HAP-1 (cell line): ENCODE measurements at regions not wholly inside any gene's neighbourhood (a gene's known extent, or its start where the extent isn't known, plus 50 kb on each side); places are given as distances from the start of the nearest gene placed in this dataset.
"Not testable (repeated sequence)": the region's sequence is repeated elsewhere in the genome, so short reads cannot be mapped to it uniquely, and the experiment has no call there.

ENCODE experiments used
- DNase-seq, 2 experiments: peaks; one replicate each; pipeline ENCODE4 v3.0.0-alpha.2; 2016 to 2020; ENCODE audit warnings: low spot score in 2 of 2
- H3K27me3 ChIP-seq: fragments of 250-450 bp; sonication (Bioruptor Pico); 2 replicates; pipeline ENCODE4 v1.5.1; 2020; ENCODE audit warnings: low read depth, mild to moderate bottlenecking, moderate library complexity
- H3K36me3 ChIP-seq: fragments of 250-450 bp; sonication (Bioruptor Pico); replicated peaks from 2 replicates; pipeline ENCODE4 v1.5.1; 2020; ENCODE audit warnings: mild to moderate bottlenecking
- H3K4me1 ChIP-seq: fragments of 250-450 bp; sonication (Bioruptor Pico); 2 replicates; pipeline ENCODE4 v1.5.1; 2020; ENCODE audit warnings: mild to moderate bottlenecking
- H3K4me3 ChIP-seq: fragments of 250-450 bp; sonication (Bioruptor Pico); 2 replicates; pipeline ENCODE4 v1.5.1; 2020; ENCODE audit warnings: mild to moderate bottlenecking, moderate library complexity
- H3K9me3 ChIP-seq: fragments of 250-450 bp; sonication (Bioruptor Pico); 2 replicates; pipeline ENCODE4 v1.5.1; 2020; ENCODE audit warnings: mild to moderate bottlenecking, moderate library complexity
- in situ Hi-C: fragments of 300-500 bp; cut with MboI; formaldehyde crosslinking; loops from 3 replicates; pipeline ENCODE4 v1.14.3; 2020; ENCODE audit warnings: low sequenced_read_pairs, inconsistent platforms, mixed read lengths

DNA sequence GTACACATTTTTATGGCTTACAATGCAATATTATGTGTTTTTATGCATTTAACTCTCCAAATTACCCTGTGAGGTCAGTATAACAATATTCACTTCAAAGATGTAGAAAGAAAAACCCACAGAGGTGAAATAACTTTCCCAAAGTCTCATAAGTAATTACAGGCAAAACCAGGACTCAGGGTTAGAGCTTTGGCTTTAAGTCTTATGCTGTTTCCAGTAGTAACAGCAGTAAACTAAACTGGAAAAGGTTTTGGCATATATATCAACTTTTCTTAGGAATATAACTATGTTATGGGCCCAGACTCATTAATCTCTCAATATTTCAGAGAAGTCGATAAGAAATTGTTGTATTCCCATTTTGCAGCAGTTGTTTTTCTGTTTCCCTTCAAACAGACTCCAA lies 206.3 kb upstream of the KCNMB2 start:
- in situ Hi-C loops = no loop called here

DNA sequence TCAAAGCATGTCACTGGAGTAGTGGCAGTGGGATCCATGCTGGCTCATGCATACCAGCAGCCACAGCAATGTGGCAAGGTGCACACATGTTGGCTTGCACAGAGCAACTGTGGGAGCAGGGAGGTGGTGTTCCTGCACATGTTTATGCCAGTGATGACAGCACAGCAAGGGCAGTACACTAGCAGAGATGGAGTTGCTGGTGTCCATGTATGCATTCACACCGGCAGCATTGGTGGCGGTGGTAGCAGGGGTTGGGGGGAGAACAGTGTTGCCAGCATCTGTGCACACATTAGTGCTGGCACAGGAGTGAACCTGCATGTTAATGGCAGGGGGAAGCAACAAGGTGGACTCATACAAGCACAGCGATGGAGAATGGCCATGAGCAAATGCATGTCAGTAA lies 202.0 kb upstream of the KCNMB2 start:
- in situ Hi-C loops = no loop called here

More for the DNA sequence above, 206.3 kb upstream of the KCNMB2 start:
- H3K4me1 ChIP-seq = peaks cover 3% of the 10 kb centered on the region; the same call in 1 of the 2 replicates
- H3K9me3 ChIP-seq = no peaks in the 10 kb centered on the region
- no peaks in the 10 kb centered on the region for H3K27me3 ChIP-seq
- DNase-seq = no peak
- H3K36me3 ChIP-seq = no peaks in the 10 kb centered on the region
- H3K4me3 ChIP-seq = no peak overlapping the region

DNA sequence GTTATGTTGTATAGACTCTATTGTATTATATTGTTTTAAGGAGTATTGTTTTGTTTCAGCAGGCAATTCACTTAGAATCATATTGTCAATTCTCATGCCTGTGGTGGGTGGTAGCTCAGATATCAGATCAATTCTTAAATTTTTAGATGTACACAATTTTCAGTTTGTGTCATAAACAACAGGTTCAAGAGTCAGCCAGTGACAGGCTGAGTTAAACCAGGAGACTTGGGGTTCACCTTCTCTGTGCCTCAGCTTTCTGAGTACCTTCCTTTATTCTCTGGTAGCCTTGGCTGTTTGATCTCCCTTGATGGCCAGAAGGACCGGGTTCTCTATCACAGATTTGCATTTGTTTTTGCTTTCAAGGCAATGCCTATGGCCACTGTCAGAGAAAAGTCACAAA lies 199.9 kb upstream of the KCNMB2 start:
- Histone ChIP-seq H3K36me3 (no peaks in the 10 kb centered on the region), H3K4me1 (peaks cover 3% of the 10 kb centered on the region; the same call in 1 of the 2 replicates), H3K9me3 (no peaks in the 10 kb centered on the region), H3K4me3 (no peak overlapping the region), H3K27me3 (no peaks in the 10 kb centered on the region)
- in situ Hi-C loops = no loop called here
- DNase-seq = no peak

More for the DNA sequence above, 202.0 kb upstream of the KCNMB2 start:
- H3K4me3 ChIP-seq = no peak overlapping the region
- H3K4me1 ChIP-seq = peaks cover 3% of the 10 kb centered on the region; the same call in 1 of the 2 replicates
- no peaks in the 10 kb centered on the region for H3K9me3 ChIP-seq
- H3K27me3 ChIP-seq = no peaks in the 10 kb centered on the region
- no peaks in the 10 kb centered on the region for H3K36me3 ChIP-seq
- no peak for DNase-seq

DNA sequence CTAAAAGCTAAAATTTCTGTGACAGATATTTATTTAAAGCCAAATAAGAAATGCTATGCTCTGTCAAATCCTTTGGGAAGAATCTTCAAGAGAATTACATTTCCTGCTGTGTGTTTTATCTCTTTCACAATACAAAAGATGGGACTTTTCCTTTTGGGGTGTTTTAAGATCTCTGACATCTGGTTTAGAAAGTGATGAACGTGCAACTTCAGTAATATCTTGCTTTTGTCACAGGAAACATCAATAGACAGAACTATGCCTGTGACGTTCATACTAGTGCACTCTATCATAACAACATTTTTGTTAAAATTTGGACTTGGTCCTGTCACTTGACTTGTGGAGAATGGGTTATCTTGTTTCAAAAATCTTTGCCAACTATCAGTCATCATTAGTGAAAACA lies 195.7 kb upstream of the KCNMB2 start:
- in situ Hi-C loops = no loop called here
- H3K4me3 ChIP-seq = no peak overlapping the region
- no peaks in the 10 kb centered on the region for H3K9me3 ChIP-seq
- H3K27me3 ChIP-seq = no peaks in the 10 kb centered on the region
- 0 out of 2 replicates have a peak, but pooled peaks cover 3% of the 10 kb centered on the region for H3K4me1 ChIP-seq
- no peak for DNase-seq
- no peaks in the 10 kb centered on the region for H3K36me3 ChIP-seq

DNA sequence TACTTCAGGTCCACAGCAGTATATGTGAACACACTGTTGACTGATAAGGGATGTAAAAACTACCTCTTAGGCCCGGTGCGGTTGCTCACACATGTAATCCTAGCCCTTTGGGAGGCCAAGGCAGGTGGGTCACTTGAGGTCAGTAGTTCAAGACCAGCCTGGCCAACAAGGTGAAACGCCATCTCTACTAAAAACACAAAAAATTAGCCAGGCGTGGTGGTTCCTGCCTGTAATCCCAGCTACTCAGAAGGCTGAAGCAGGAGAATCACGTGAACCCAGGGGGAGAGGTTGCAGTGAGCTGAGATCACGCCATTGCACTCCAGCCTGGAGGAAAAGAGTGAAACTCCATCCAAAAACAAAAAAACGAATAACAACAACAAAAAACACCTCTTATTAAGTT lies 194.6 kb upstream of the KCNMB2 start:
- no peak overlapping the region for H3K4me3 ChIP-seq
- no peaks in the 10 kb centered on the region for H3K9me3 ChIP-seq
- in situ Hi-C loops = no loop called here
- H3K27me3 ChIP-seq = no peaks in the 10 kb centered on the region
- 0 out of 2 replicates have a peak, but pooled peaks cover 3% of the 10 kb centered on the region for H3K4me1 ChIP-seq
- DNase-seq = no peak
- no peaks in the 10 kb centered on the region for H3K36me3 ChIP-seq

DNA sequence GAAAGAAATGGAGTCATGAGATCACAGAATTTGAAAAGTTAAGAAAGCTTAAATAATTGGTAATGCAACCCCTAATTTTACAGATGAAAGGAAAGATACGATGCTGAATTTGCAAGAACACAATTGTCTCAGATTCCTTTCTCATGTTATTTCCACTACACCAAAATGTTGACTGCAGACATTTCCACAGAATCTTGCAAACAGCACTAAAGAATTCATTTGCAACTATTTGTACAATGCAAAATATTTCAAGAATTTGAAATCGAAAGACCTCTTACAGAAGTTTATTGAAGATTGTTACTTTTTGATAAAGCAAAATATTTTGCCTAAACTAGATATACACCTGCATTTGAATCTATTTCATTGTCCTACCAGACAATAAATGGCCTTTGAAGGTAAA lies 194.1 kb upstream of the KCNMB2 start:
- no peak for DNase-seq
- H3K36me3 ChIP-seq = no peaks in the 10 kb centered on the region
- no peaks in the 10 kb centered on the region for H3K9me3 ChIP-seq
- no peak overlapping the region for H3K4me3 ChIP-seq
- H3K4me1 ChIP-seq = 0 out of 2 replicates have a peak, but pooled peaks cover 3% of the 10 kb centered on the region
- in situ Hi-C loops = no loop called here
- no peaks in the 10 kb centered on the region for H3K27me3 ChIP-seq

DNA sequence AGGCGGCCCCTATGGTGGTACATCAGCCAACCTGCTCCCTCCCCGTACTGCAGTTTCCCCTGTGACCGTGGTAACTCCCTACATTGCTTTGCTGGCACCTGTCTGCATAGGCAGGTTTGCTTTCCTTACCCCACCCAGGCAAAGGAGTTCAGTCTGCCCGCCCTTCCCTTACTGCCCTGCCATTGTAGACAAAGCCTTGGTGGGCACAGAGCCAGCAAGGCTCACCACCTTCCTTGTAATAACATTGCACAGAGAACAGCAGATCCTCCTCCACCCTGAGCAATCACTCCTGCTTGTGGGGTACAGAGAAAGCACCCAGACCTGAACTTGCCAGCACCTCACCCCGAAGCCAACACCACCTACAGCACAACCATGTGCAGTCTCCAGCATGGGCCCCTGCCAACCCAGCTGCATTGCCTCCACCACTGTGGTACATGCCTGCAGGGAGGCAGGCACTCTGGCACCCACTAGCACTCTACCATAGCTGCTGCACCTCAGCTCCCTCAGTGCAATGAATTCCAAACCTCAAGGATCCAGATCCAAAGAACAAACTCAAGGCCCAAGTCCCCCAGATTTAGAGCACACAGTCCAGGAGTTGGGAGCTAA lies 192.7 kb upstream of the KCNMB2 start:
- no peaks in the 10 kb centered on the region for H3K27me3 ChIP-seq
- H3K4me1 ChIP-seq = 0 out of 2 replicates have a peak, but pooled peaks cover 3% of the 10 kb centered on the region
- in situ Hi-C loops = no loop called here
- H3K9me3 ChIP-seq = no peaks in the 10 kb centered on the region
- H3K36me3 ChIP-seq = no peaks in the 10 kb centered on the region
- no peak overlapping the region for H3K4me3 ChIP-seq
- no peak for DNase-seq

DNA sequence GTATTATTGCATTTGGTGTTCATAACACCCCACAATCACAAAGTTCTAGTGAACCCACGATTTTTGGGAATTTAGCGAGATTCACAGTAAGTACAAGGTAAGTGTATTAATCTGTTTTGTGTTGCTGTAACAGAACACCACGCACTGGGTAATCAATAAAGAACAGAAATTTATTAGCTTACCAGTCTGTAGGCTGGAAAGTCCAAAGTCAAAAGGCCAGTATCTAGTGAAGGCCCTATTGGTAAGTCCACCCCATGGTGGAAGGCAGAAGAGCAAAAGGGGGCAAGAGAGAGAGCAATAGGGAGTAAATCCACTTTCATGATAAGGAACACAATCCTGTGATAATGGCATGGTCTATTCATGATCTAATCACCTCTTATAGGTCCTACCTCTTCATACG lies 190.3 kb upstream of the KCNMB2 start:
- Histone ChIP-seq H3K36me3 (no peaks in the 10 kb centered on the region), H3K9me3 (no peaks in the 10 kb centered on the region), H3K27me3 (no peaks in the 10 kb centered on the region; the same call in 1 of the 2 replicates), H3K4me3 (no peak overlapping the region), H3K4me1 (0 out of 2 replicates have a peak, but pooled peaks cover 3% of the 10 kb centered on the region)
- in situ Hi-C loops = no loop called here
- no peak for DNase-seq

DNA sequence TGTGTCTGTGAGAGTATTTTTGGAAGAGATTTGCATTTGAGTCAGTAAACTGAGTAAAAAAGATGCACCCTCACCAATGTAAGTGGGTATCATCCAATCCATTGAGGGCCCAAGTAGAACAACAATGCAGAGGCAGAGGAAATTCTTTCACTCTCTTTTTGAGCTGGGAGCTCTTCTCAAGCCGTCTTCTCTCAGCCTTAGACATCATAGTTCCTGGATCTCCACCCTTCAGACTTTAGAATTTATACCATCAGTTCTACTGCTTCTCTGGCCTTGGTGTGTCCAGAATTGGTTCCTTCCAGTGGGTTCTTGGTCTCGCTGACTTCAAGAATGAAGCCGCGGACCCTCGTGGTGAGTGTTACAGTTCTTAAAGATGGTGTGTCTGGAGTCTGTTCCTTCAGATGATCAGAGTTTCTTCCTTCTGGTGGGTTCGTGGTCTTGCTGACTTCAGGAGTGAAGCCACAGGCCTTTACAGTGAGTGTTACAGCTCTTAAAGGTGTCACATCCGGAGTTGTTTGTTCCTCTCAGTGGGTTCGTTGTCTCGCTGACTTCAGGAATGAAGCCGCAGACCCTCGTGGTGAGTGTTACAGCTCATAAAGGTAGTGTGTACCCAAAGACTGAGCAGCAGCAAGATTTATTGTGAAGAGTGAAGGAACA lies 187.5 kb upstream of the KCNMB2 start:
- H3K9me3 ChIP-seq, H3K4me3 ChIP-seq, H3K4me1 ChIP-seq, DNase-seq, H3K36me3 ChIP-seq, H3K27me3 ChIP-seq, in situ Hi-C loops: not testable (repeated sequence)

DNA sequence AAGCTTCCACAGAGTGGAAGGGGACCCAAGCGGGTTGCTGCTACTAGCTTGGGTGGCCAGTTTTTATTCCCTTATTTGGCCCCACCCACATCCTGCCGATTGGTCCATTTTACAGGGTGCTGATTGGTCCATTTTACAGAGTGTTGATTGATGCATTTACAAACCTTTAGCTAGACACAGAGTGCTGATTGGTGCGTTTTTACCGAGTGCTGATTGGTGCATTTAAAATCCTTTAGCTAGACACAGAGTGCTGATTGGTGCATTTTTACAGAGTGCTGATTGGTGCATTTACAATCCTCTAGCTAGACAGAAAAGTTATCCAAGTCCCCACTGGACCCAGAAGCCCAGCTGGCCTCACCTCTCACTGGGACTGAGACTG lies 187.0 kb upstream of the KCNMB2 start:
- H3K9me3 ChIP-seq, in situ Hi-C loops, H3K4me3 ChIP-seq, H3K4me1 ChIP-seq, H3K27me3 ChIP-seq, H3K36me3 ChIP-seq, DNase-seq: not testable (repeated sequence)

DNA sequence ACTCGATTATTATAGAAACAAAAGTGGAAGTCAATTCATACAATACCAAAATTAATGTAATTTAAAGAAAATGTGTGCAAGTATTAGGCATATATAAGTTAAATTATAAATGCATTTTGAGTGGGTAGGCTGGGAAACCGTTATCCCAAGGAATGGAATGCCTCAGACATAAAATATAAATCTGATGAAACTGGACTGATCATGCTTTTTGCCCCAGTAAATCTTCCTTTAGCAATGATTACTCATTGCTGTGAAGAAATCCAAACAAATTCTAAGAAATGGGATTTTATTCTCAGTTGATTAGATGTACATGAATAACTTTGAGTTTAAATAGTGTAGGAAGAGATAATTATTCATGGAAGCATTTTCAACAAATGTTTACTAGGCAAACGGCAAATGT lies 185.5 kb upstream of the KCNMB2 start:
- Histone ChIP-seq H3K27me3 (no peaks in the 10 kb centered on the region; the same call in 1 of the 2 replicates), H3K4me3 (no peak overlapping the region), H3K36me3 (no peaks in the 10 kb centered on the region), H3K9me3 (no peaks in the 10 kb centered on the region), H3K4me1 (peaks cover 8% of the 10 kb centered on the region; the same call in 1 of the 2 replicates)
- in situ Hi-C loops = no loop called here
- DNase-seq = no peak

DNA sequence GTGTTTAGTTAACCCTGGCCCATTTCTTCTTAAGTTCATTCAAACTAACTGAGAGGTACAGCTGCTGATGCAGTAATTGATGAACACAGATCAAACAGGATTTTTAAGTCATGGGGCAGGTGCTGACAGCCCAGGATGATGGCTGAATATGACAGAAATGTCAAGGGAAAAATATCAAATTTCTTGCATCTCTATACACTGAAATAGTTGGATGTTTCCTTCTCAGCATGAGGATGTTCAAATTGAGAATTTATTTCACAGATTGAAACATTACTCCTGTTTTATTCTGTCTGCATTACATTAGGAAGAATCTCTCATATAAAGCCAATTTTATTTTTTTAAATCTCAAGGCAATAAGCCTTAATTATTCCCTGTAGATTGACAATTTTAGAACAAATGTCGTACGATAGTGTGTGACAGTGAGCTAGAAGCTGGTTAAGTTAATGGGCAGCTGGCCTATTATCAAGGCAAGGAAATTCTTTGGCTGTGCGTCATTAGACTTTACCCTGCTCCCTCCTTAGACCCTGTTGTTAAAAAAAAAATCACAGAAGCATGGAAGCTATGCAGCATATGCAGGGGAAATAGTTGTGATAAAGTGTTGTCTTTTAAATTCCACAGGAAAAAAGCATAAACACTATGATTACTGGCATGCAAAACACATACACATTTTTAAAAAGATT lies 183.8 kb upstream of the KCNMB2 start:
- Histone ChIP-seq H3K4me1 (peaks cover 8% of the 10 kb centered on the region; the same call in 1 of the 2 replicates), H3K9me3 (no peaks in the 10 kb centered on the region), H3K27me3 (no peaks in the 10 kb centered on the region; the same call in 1 of the 2 replicates), H3K4me3 (no peak overlapping the region), H3K36me3 (no peaks in the 10 kb centered on the region)
- no peak for DNase-seq
- in situ Hi-C loops = no loop called here

DNA sequence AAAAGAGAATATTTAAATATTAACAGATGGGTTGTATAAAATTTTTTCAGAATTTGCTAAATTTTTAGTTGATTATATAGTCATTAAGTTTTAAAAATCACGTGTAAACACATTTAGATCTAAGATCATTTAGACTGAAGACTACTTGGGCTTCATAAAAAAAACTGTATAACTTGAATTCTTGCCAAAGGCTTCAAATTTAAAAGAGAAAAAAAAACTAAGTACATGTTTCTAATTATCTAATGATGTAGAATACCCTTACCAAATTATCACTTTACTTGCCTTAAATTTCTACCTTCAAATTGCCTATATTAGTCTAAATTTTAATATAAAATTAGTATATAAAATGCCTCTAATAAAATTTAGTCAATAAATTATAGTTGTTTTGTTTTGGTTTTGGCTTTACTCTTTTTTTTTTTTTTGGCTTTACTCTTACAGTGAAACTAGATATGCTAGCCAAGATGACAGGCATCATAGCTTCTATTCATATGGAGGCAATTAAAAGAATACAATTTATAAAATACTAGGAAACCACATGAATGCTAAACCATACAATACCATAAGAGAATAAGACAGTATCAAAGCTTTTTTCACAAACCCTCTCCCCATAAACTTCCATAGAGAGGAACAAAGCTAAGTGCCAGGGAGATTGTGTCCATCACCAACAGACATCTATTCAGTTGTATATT lies 183.1 kb upstream of the KCNMB2 start:
- Histone ChIP-seq H3K4me3 (no peak overlapping the region), H3K36me3 (no peaks in the 10 kb centered on the region), H3K4me1 (peaks cover 8% of the 10 kb centered on the region; the same call in 1 of the 2 replicates), H3K27me3 (no peaks in the 10 kb centered on the region; the same call in 1 of the 2 replicates), H3K9me3 (no peaks in the 10 kb centered on the region)
- DNase-seq = peak in 1 of 2 experiments; percentile 69
- in situ Hi-C loops = no loop called here
